Vagina (tissue), 2 donors: ENCODE measurements at regions not wholly inside any gene's neighbourhood (a gene's known extent, or its start where the extent isn't known, plus 50 kb on each side); places are given as distances from the start of the nearest gene placed in this dataset.

Experiments used
- CTCF ChIP-seq, 3 experiments: fragments of 450-650 bp in 2 of 3; fragments of 200-600 bp in 1 of 3; sonication (generic) in 1 of 3; IDR thresholded peaks; one replicate each; pipeline ENCODE4 v1.5.1; 2017 to 2019; ENCODE audit warnings: antibody characterized with exemption in 3 of 3, mild to moderate bottlenecking in 2 of 3, moderate library complexity in 2 of 3
- POLR2A ChIP-seq, 2 donors: fragments of 450-650 bp; IDR thresholded peaks; one replicate each; pipeline ENCODE4 v1.6.1; 2017; ENCODE audit warnings: antibody characterized with exemption in 2 of 2, mild to moderate bottlenecking in 2 of 2, moderate library complexity in 2 of 2
- POLR2AphosphoS5 ChIP-seq, 2 donors: sonication (generic); formaldehyde crosslinking; IDR thresholded peaks; one replicate each; pipeline ENCODE4 v1.9.0; 2017; ENCODE audit warnings: antibody characterized with exemption in 2 of 2, mild to moderate bottlenecking in 2 of 2, low read depth in 1 of 2; ENCODE audit not compliant: insufficient read depth in 1 of 2

- TF ChIP-seq CTCF (IDR thresholded peaks at IDR 0.05), result no peak
- no peak for TF ChIP-seq POLR2A (IDR thresholded peaks at IDR 0.05)
- no peak for TF ChIP-seq POLR2AphosphoS5 (IDR thresholded peaks at IDR 0.05; ENCODE audit: insufficient read depth in 1 of 2, low read depth in 1 of 2)
These were observed 277.5 kb upstream of the MAGI2 start for GRCh38 chr7:79730971-79731370.
